Peyer's patch (tissue), 4 donors: ENCODE measurements at regions not wholly inside any gene's neighbourhood (a gene's known extent, or its start where the extent isn't known, plus 50 kb on each side); places are given as distances from the start of the nearest gene placed in this dataset.

Experiments
- DNase-seq, 3 donors: peaks; one replicate each; pipeline ENCODE4 v3.0.0-alpha.2; 2017 to 2019
- H3K27ac ChIP-seq, 4 donors: fragments of 200-600 bp; sonication (generic); one replicate each; pipeline ENCODE4 v1.5.1; 2016 to 2019
- H3K27me3 ChIP-seq, 2 donors: fragments of 200-600 bp; sonication (generic); one replicate each; pipeline ENCODE4 v1.5.1; 2019
- H3K36me3 ChIP-seq, 3 donors: fragments of 200-600 bp; sonication (generic); one replicate each; pipeline ENCODE4 v1.5.1; 2016 to 2019
- H3K4me1 ChIP-seq, 4 donors: fragments of 200-600 bp; sonication (generic); one replicate each; pipeline ENCODE4 v1.5.1; 2016 to 2019
- H3K4me3 ChIP-seq, 4 donors: fragments of 200-600 bp; sonication (generic); 1 replicate in 3 of 4; 2 replicates in 1 of 4; pipeline ENCODE4 v1.5.1; 2016 to 2019; ENCODE audit warnings: mild to moderate bottlenecking in 1 of 4
- H3K9me3 ChIP-seq, 4 donors: fragments of 200-600 bp; sonication (generic); one replicate each; pipeline ENCODE4 v1.5.1; 2016 to 2019; ENCODE audit warnings: mild to moderate bottlenecking in 1 of 4
- CTCF ChIP-seq, 6 experiments: fragments of 450-650 bp in 4 of 6; fragments of 200-600 bp in 2 of 6; sonication (generic) in 1 of 6; IDR thresholded peaks; one replicate each; pipeline ENCODE4 v1.5.1; 2017 to 2019; ENCODE audit warnings: antibody characterized with exemption in 6 of 6, mild to moderate bottlenecking in 3 of 6, moderate library complexity in 1 of 6
- POLR2A ChIP-seq, 2 donors: fragments of 450-650 bp; IDR thresholded peaks; one replicate each; pipeline ENCODE4 v1.5.1; 2017; ENCODE audit warnings: antibody characterized with exemption in 2 of 2, mild to moderate bottlenecking in 2 of 2, moderate library complexity in 2 of 2

GRCh38 chr17:74123350-74123749 lies 80.1 kb upstream of the RPL38 start:
- no peak for TF ChIP-seq CTCF (IDR thresholded peaks at IDR 0.05)
- TF ChIP-seq POLR2A (IDR thresholded peaks at IDR 0.05), result no peak
- Histone ChIP-seq H3K9me3 (no peaks in the 10 kb centered on the region), H3K4me3 (no peak overlapping the region), H3K36me3 (no peaks in the 10 kb centered on the region), H3K4me1 (no peaks in the 10 kb centered on the region), H3K27me3 (no peaks in the 10 kb centered on the region), H3K27ac (no peak overlapping the region)
- DNase-seq, result peak in 1 of 3 donors; percentile 31

GRCh38 chr17:74123866-74124444 lies 79.5 kb upstream of the RPL38 start:
- no peak for TF ChIP-seq POLR2A (IDR thresholded peaks at IDR 0.05)
- no peak for TF ChIP-seq CTCF (IDR thresholded peaks at IDR 0.05)
- H3K27me3 ChIP-seq, result no peaks in the 10 kb centered on the region
- no peaks in the 10 kb centered on the region for H3K9me3 ChIP-seq
- no peaks in the 10 kb centered on the region for H3K36me3 ChIP-seq
- H3K27ac ChIP-seq, result no peak overlapping the region
- DNase-seq, result peak in 1 of 3 donors; percentile 15
- H3K4me3 ChIP-seq, result no peak overlapping the region
- H3K4me1 ChIP-seq, result no peaks in the 10 kb centered on the region

GRCh38 chr17:74125156-74125555 lies 78.3 kb upstream of the RPL38 start:
- H3K4me1 ChIP-seq, result no peaks in the 10 kb centered on the region
- no peaks in the 10 kb centered on the region for H3K27me3 ChIP-seq
- DNase-seq, result no peak
- H3K4me3 ChIP-seq, result no peak overlapping the region
- H3K36me3 ChIP-seq, result no peaks in the 10 kb centered on the region
- H3K9me3 ChIP-seq, result no peaks in the 10 kb centered on the region
- H3K27ac ChIP-seq, result no peak overlapping the region
- no peak for TF ChIP-seq CTCF (IDR thresholded peaks at IDR 0.05)
- TF ChIP-seq POLR2A (IDR thresholded peaks at IDR 0.05), result no peak

- Histone ChIP-seq H3K4me1 (no peaks in the 10 kb centered on the region), H3K9me3 (no peaks in the 10 kb centered on the region), H3K27ac (no peak overlapping the region), H3K36me3 (no peaks in the 10 kb centered on the region), H3K4me3 (no peak overlapping the region), H3K27me3 (no peaks in the 10 kb centered on the region)
- DNase-seq, result peak in 1 of 3 donors; percentile 23
- TF ChIP-seq POLR2A (IDR thresholded peaks at IDR 0.05), result no peak
- TF ChIP-seq CTCF (IDR thresholded peaks at IDR 0.05), result no peak
Observed at GRCh38 chr17:74126179-74126900, 77.1 kb upstream of the RPL38 start.

- H3K36me3 ChIP-seq, result no peaks in the 10 kb centered on the region
- no peak overlapping the region for H3K27ac ChIP-seq
- peak in 1 of 3 donors; percentile 11 for DNase-seq
- H3K4me1 ChIP-seq, result no peaks in the 10 kb centered on the region
- TF ChIP-seq POLR2A (IDR thresholded peaks at IDR 0.05) (no peak), CTCF (IDR thresholded peaks at IDR 0.05) (no peak)
- H3K27me3 ChIP-seq, result no peaks in the 10 kb centered on the region
- no peaks in the 10 kb centered on the region for H3K9me3 ChIP-seq
- no peak overlapping the region for H3K4me3 ChIP-seq
Observed at GRCh38 chr17:74126959-74127358, 76.5 kb upstream of the RPL38 start.
